Sigmoid colon (tissue), 4 donors: ENCODE measurements at regions not wholly inside any gene's neighbourhood (a gene's known extent, or its start where the extent isn't known, plus 50 kb on each side); places are given as distances from the start of the nearest gene placed in this dataset.

Source experiments
- CTCF ChIP-seq, 4 experiments: fragments of 450-650 bp in 3 of 4; fragments of 200-600 bp in 1 of 4; IDR thresholded peaks; one replicate each; pipeline ENCODE4 v1.5.1; 2016 to 2019; ENCODE audit warnings: antibody characterized with exemption in 4 of 4, mild to moderate bottlenecking in 3 of 4, moderate library complexity in 2 of 4
- POLR2AphosphoS5 ChIP-seq, 4 donors: sonication (generic); formaldehyde crosslinking; IDR thresholded peaks; one replicate each; pipeline ENCODE4 v1.6.1; 2017; ENCODE audit warnings: antibody characterized with exemption in 4 of 4

GRCh38 chr4:30901461-30902451 is 181.6 kb downstream of the PCDH7 start:
- TF ChIP-seq CTCF (IDR thresholded peaks at IDR 0.05) (no peak), POLR2AphosphoS5 (IDR thresholded peaks at IDR 0.05) (no peak)
